Stimulated activated CD8-positive, alpha-beta memory T cell treated with anti-CD3 and anti-CD28 coated beads, Interleukin-4, amount 100 ng/mL, for 24 hours (primary cell): ENCODE measurements at regions not wholly inside any gene's neighbourhood (a gene's known extent, or its start where the extent isn't known, plus 50 kb on each side); places are given as distances from the start of the nearest gene placed in this dataset.

Source experiments
- DNase-seq: peaks from one replicate; pipeline ENCODE4 v3.0.0-alpha.2; 2020; ENCODE audit warnings: low read depth

DNA sequence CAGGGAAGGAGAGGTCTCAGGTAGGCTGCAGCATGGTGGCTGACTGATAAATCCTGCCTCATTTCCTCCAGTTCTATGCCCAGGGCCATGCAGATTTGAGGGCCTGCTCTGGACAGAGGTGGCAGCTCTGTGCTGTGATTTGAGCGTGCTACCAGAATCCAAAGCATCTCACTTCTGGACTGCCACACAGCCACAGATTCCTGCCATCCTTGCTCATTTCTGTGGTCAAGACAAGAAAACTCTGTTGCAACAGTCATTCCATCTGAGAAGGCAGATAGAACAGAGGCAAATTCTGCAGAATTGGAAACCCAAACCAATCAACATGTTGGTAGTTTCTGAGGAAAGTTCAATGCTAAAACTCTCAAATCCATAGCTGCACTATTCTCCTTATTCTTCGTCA lies 102.8 kb upstream of the GALNT2 start:
- DNase-seq = no peak

DNA sequence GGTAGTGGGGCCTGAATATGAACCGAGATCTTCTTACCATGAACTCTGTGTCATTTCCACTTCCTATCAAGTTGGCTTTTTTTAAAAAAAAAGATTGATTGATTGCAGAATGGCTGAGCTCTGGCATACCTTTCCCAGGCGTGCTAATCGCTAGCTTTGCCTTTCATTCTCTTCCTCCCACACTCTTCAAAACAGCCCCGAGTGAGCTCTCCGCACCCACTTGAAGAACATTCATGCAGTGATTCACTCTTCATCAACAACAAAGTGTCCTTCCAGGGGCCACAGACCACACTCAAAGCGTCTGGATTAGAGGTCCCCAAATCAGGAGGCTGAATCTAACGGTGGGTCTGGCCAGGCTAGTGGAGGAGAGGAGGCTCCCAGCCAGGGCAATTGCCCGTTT lies 96.3 kb upstream of the GALNT2 start:
- DNase-seq = no peak

DNA sequence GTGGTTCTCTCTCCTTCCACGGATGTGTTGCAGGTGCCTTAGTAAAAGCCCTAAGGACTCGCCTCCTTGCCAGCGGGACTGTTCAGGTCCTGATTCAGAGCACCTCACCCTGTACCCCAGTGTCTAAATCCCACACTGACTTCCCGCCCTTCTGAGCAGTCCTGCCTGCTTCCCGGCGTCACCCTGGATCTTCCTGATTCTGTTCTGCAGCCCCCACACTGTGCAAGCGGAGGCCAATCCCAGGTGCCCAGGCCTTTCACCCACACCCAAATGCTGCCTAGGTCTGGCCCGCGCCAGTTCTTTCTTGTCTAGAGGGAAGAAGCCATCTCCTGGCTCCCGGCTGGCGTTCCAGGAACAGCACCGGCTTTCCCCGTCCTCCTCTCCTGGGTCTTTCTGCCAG lies 95.9 kb upstream of the GALNT2 start:
- no peak for DNase-seq

DNA sequence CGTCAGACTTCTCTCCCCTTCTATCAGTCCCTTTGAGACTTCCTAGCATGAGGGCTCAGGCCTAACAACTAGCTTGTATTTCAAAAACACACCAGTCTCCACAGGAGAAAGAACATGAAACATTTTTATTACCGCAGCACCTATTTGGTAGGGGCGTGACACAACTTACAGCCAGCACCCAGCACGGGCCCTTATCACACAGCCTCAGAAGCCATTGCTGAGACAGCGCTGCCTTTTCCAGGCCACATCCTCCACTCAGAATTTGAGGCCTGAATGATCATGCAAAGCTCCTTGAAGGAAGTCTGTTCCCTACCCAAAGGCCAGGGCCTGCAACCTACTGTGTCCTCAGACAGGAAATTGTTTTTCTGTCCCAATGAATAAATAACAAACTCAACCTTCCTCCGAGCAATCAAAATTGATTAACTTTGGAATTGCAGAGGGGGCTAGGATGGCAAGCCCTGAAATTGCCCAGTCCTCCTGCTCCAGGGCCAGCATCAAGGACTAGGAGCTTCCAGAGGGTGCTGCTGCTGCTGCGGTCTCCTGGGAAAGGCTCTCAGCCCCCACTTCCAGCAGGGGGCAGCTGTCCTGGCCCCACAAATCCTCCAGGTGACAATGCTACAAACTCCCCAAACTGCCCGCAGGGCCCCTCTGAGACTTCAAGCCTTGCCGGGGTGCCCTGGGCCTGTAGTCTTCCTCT lies 94.3 kb upstream of the GALNT2 start:
- no peak for DNase-seq

DNA sequence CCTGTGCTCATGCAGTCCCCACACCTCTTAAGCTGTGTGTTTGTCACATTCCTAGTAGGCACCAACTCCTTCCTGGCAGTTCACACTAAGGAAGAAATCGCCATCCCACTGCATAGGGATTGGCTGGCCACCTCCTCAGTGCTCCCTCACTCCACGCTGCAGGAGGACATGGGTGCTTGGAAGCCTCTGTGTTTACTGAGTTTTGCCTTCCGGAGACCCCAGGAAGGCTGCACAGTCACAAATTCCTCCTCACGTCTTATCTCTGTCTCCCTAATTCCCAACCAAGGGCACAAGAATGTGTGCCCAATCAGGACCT lies 93.8 kb upstream of the GALNT2 start:
- DNase-seq = no peak

DNA sequence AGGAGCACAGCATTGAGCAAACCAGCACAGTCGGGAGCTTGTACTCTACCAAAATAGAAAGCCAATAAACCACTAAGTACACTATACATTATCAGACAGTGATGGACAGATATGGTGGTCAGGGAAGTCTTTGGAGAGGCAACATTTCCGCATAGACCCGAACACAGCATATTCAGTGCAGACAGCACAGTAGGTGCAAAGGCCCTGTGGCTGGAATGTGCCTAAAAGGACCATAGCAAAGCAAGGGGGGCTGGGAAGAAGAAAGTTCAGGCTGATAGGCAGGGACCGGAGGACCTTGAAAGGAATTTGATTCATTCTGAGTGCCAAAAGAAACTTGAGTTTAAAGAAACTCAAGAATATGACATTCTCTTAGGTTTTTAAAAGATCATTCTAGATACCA lies 92.0 kb upstream of the GALNT2 start:
- DNase-seq = no peak

DNA sequence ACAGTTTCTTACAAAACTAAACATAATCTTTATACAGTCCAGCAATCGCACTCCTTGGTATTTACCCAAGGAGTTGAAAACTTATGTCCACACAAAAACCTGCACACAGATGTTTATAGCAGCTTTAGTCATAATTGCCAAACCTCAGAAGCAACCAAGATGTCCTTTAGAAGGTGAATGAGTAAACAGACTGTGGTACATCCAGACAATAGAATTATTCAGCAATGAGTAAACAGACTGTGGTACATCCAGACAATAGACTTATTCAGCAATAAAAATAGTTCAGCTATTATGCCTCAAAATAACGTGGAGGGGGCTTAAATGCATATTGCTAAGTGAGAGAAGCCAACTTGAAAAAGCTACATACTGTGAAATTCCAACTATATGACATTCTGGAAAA lies 87.0 kb upstream of the GALNT2 start:
- DNase-seq = no peak

DNA sequence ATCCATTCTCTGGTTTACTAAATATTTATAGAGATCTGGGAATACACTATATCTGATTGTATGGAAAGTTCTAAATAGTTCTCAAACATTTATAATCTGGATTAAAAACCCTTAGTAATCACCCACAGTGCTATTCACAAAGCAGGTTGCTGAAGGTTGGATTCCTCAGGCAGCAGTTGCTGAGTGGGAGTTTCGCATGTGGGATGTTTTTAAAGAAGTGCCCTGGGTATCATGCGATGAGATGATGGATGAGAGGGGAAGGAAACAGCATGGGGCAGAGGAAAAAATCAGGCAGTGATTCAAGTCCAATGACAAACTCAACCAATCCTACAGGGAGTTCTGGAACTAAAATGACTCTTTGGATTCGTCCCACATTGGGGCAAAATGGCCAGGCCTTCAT lies 85.3 kb upstream of the GALNT2 start:
- no peak for DNase-seq

DNA sequence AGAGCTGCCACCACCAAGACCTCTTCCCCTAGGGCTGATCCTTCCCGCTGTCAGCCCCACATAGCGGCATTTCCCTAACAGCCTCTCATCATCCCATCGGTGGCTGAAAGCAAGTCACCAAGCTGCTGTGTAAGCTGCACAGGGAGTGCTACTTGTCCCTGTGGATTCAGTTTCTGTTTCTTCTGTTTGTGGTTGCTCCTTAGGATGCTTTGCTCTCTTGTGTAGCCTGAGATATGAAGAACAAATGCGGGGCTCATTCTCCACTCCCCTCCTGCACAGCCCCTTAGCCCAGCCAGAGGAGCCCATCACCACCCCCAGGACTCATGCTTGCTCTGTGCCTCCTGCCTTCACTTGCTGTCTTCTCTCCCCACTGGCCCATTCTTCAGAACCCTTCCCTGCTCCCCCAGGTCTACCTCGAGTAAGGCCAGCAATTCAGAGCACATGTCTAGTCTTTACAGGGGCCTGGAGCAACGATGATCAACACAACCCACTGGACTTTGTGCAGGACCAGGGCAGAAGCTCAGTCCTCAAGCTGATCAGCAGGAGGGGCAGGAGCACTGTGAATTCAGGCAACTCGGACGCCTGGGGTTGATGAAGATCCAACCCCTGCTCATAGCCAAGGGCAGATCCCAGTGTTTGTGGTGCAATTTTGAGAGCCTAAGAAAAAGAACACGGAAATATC lies 82.6 kb upstream of the GALNT2 start:
- DNase-seq = no peak

DNA sequence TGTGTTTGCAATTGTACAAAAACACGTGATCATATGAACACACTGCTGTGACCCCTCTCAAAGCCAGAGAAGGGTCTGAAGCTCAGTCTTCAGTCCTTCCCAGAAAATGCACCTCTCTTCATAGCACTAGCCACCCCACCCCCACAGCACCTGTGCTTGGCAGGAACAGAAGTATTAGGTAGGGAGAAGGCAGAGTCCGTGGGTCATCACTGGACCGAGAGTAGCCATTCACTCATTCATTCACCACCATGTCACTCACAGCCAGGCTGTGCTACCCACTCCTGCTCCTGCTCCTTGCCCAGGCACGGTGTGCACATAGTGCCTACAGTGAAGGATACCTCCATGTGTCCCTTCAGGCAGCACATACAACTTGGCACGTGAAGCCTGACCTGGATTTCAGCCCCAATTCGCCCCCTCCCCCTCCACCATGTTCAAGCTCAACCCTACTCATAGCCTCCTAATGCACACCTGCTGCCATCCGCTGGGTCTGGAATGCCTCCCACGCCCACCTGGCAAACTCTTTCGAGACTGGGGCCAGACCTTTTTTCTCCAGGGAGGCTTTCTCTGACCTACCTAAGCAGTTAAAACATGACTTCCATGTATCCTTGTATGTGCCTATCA lies 81.9 kb upstream of the GALNT2 start:
- DNase-seq = no peak

DNA sequence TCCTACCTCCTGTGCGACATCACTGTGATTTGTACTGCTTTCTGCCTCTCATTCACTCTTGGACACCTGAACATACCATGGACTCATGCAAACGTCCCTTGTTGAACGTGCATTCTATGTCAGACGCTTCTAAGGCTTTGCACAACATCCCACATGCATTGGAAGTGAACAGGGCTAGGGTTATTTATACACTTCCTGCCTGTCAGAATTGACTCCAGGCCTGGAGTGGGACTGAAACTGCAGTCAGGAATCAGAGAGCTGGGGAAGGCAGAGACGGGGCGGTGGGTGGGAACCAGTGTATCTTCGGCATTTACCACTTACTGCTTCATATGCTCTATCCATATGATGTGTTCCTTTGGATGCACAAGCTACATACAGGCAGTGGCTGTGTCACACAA lies 81.4 kb upstream of the GALNT2 start:
- no peak for DNase-seq

DNA sequence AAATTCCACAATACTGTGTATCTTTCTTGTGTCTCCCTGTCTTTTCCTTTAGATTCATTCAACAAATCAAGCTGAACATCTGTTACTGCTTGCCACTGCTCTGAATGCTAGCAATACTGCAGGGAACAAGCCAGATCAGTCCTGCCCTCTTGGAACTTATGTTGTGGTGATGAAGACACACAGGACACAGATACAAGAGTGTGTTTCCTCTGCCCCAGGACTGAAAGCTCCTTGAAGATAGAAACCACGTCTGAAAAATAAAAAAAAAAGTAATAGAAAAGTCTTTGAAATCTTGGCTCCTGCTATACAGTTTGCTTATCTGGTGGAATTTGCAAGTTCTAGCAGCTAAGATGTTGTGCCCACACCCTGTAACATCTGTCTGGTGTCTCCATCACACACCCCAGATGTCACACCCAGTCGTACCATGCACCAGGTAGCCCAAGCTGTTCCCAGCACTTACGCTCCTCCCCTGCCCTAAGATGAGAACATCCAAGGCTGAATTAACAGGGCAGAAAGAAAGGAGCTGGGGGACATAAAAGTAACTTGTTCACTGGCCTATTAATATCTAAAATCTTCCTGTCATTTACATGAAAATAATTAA lies 80.2 kb upstream of the GALNT2 start:
- no peak for DNase-seq

DNA sequence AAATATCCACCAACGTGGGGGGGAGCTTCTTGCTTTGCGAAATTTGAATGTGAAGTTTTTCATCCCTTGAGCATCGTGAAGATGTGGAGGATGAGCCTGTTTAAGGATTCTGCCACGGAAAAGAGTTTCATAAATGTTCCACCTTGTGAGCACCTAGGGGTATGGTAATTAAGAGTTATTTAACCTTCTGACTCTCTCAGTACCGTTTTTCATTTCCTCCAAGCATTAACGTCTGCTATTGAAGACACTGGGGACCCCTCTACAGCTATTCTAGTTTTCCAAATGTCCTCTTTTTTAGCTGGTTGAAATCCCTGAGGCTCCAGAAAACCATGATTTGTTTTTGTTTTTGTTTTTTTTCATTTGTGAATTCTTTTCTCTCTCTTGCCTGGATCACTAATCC lies 79.1 kb upstream of the GALNT2 start:
- no peak for DNase-seq

DNA sequence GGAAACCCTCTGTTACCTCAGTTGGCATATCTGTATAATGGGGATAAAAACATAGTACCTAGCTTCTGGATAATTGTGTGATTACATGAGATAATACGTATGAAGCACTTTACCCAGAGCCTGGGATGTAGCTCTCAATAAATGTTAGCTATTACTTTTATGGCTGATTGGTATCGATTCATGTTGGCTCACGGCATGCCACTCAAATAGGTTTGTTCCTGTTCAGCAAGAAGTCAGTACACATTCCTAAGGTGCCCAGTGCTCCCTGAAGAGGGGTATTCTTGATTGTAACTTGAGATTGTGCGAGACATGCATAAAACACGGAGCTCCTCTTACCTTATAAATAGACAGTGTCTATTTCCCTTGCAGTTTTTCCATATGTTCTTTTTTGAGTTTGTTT lies 78.5 kb upstream of the GALNT2 start:
- no peak for DNase-seq

DNA sequence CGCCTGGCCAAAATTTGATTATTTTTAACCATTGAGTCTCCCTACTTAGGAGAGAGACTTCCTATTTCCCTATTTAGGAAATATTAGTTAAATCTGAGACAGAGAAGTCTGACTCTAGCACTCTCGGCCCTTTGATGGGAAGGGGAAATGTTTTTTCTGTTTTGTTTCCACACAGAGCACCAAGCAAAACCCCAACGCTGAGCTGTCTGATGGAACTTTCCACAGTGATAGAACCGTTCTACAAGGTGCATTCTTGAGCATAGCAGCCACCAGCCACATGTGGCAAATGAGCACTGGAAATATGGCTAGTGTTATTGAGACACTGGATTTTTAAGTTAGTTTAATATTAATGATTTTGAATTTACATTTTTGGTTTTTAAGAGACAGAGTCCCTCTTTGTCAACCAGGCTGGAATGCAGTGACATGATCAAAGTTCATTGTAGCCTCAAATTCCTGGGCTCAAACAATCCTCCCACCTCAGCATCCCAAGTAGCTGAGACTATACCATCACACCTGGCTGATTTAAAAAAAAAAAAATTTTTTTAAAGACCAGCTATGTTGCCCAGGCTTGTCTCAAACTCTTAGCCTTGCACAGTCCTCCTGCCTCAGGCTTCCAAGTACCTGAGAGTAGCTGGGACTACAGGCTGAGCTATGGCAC lies 77.3 kb upstream of the GALNT2 start:
- DNase-seq = no peak

DNA sequence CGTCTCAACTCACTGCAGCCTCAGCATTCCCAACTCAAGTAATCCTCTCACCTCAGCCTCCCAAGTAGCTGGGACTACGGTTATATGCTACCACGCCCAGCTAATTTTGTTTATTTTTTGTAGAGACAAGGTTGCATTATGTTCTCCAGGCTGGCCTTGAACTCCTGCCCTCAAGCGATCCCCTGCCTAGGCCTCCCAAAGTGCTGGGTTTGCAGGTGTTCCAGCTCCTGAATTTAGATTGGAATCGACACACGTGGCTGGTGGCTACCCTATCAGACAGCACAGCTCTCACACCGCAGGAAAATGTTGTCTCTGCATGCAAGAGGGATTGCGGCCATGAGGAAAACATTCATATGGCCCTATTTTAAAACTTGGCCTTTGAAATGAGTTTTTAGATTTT lies 76.7 kb upstream of the GALNT2 start:
- no peak for DNase-seq

DNA sequence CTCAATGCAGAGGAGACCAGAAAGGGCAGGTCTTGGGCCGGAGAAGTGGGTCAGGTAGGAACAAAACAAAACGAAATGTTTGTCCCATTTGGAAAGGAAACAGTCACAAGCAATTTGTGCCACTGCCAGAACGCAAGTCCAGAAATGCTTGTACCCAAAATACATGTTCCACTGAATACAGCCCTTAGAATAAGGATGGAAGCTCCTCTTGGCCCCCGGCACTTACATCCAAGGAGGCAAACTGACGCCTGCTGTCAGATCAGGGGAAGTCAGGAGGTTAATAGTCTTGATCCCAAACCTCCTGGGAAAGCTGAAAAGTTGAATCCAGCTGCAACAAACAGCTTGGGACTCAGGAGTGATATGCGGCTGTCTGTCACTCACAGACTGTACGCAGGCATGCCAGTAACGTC lies 75.9 kb upstream of the GALNT2 start:
- DNase-seq = no peak

DNA sequence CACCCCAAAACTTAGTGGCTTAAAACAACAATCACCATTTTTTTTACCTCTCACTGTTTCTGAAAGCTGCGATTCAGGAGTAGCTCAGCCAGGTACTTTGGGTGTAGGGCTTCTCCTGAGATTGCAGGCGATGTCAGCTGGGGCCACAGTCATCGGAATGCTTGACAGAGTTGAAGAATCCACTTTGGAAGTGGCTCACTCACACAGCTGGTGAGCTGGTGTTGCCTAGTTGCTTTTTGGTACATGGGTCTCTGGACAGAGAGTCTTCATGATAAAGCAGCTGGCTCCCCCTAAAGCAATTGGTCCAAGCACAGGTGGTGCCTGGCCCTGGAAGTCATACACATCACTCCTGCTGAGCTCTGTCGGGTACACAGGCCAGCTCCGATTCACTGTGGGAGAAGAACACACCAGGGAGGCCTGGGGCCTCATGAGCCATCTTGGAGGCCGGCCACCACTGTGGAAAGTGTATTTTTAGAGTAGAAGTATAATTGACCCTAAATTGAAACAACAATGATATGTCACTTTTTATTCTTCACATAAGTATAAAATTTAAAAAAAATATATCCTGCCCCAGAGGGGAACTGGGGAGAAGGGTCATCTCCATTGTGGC lies 75.2 kb upstream of the GALNT2 start:
- DNase-seq = no peak

DNA sequence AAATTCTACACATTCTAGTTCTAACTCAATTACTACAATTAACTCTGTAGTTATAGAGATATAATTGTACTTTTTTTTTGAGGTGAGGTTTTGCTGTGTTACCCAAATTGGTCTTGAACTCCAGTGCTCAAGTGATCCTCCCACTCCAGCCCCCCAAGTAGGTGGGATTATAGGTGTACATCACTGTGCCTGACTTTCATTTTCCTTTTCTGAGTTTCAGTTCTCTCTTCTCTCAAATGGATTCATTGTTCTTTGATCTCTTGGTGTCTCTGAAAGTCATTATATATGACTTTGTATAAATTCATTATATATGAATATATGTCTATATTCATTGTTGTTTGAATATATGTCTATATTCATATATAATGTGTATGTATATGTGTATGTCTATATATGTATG lies 74.0 kb upstream of the GALNT2 start:
- DNase-seq = no peak

DNA sequence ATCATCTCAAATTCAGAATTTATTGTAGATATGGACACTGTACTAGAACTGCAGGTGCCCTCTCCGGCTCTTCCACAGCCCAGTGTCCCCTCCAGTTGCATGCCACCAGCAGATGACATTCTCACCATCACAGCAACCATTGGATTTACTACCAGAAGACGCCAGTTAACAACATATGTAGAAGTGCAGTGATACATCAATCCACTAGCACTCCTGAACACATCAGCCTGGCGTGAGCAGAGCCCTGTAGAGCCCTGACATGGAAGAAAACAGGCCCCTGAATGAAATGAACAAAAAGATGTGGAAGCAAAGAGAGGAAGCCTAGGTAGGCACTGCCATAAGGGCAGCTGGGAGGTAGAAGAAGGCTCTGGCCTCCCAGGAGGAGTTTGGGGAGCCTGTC lies 73.1 kb upstream of the GALNT2 start:
- DNase-seq = no peak

DNA sequence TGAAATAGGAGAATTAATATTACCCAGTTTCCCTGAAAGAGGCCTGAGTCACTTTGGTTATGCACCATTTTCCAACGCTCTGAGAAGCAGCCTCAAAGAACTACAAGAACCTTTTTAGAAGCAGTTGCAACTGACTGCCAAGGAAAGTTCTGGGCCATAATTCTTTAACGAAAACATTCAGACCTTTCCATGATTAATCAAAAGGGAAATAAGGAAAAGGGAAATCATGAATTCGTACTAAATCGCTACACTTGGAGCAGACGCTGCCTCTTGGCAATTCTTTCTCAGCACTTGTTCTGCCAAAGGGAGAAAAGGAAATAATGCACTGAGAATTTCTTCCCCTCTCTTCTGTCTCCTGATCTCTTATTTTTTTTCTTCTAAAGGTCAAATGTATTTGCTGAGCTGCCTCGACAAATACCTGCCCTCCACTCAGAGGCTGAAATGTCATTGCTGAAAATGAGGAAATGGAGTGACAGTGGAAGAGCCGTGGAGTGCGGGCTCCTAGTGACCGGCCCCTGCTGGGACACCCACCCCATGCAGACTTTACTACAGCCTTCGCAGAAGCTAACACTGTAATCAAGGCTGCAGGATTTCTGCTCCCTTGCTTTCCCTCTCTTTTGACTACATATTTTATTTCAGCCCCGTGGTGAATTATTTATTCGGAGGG lies 67.9 kb upstream of the GALNT2 start:
- no peak for DNase-seq
